Breast epithelium (tissue), 3 donors: ENCODE measurements at regions not wholly inside any gene's neighbourhood (a gene's known extent, or its start where the extent isn't known, plus 50 kb on each side); places are given as distances from the start of the nearest gene placed in this dataset.

Experiments used
- CTCF ChIP-seq, 3 donors: fragments of 450-650 bp; IDR thresholded peaks; one replicate each; pipeline ENCODE4 v1.5.1; 2016 to 2017; ENCODE audit warnings: antibody characterized with exemption in 3 of 3, mild to moderate bottlenecking in 3 of 3, moderate library complexity in 3 of 3
- POLR2AphosphoS5 ChIP-seq, 3 donors: sonication (generic); formaldehyde crosslinking; IDR thresholded peaks; one replicate each; pipeline ENCODE4 v1.6.1; 2017; ENCODE audit warnings: antibody characterized with exemption in 3 of 3

- TF ChIP-seq CTCF (IDR thresholded peaks at IDR 0.05) (no peak), POLR2AphosphoS5 (IDR thresholded peaks at IDR 0.05) (no peak)
Measured at GRCh38 chr4:179417357-179417756, 1975.1 kb upstream of the AGA start.
